GM18498 (cell line): ENCODE measurements at regions not wholly inside any gene's neighbourhood (a gene's known extent, or its start where the extent isn't known, plus 50 kb on each side); places are given as distances from the start of the nearest gene placed in this dataset.

Source experiments
- ATAC-seq: cut with Tn5 transposase; IDR thresholded peaks from one replicate; pipeline ENCODE4 v1.9.1; 2021; ENCODE audit warnings: mild to moderate bottlenecking, moderate library complexity; ENCODE audit not compliant: unreplicated experiment

- ATAC-seq, result no peak
These were observed 133.7 kb upstream of the CTTNBP2NL start for GRCh38 chr1:112262316-112262715.

DNA sequence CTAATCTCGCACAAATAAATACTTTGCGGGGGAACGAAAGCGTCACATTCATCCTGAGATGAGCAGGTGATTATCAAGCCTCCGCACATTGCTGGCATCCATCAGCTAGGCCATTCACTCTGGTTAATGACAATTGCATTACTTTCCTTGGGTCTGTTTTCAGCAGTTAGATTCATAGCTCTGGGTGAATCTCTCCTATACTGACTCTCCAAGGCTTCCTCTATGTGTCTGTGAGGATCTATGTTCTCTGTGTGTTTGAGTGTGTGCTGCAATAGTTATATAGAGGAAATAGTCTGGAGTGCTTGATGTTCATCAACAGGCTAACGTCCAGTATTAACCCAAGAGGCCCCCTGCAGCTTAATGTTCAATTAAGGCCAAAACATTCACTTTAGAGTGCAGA, 133.0 kb upstream of the CTTNBP2NL start:
- no peak for ATAC-seq

- ATAC-seq, result no peak
These were observed 132.6 kb upstream of the CTTNBP2NL start for GRCh38 chr1:112263453-112263852.

DNA sequence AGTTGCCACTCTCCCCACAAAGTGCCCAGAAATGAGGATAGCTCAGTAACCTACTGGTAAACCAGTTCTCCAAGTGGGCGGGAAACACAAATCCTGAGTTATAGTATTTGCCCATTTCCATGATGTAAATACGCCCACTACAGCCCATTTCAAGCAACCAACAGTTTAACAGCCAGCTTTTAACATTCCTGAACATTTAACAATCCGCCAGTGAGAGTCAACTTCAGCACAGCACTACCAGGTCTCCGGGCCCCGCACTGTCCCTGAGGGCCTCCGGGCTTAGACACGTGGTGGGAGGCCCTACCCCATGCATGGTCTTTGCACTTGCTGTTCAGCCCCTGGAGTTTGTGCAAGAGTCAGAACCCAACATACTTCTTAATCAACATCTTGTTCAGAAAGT, 132.0 kb upstream of the CTTNBP2NL start:
- ATAC-seq, result no peak

DNA sequence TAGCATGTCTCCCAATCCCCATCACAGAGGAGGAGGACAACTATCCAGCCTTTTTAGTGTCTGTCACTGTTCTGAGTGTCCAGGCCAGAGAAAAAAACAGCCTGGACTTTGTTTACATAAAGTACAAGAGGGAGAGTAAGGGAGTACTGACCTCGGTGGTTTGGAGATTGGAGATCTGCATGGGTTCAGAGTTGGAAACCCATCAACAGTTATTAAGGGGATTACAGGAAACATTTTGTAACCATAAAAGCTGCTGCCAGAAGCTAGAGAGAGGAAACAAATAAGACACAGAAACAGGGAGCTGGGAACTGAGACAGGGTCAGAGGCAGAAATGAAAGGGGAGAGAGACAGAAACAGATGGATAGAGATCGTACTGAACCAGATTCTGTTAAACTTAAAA, 131.5 kb upstream of the CTTNBP2NL start:
- ATAC-seq, result no peak

DNA sequence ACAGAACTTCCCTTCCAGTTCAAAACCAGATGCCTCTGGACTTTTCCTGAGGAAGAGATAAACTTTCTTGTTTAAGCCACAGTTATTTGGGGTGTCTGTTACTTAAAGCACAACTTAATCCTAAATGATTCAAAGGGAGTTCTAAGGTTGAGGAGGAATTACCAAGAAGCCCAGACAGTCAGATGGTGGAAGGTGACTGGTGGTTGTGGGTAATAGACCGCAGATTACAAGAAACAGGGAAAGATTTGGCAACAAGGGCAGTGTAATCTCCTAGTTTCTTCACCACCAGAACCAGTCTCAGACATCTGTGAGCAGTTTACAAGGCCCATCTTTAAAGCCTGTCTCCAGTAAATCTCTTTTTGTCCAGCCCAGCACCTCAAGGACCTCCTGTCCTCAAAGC, 130.1 kb upstream of the CTTNBP2NL start:
- ATAC-seq, result no peak

DNA sequence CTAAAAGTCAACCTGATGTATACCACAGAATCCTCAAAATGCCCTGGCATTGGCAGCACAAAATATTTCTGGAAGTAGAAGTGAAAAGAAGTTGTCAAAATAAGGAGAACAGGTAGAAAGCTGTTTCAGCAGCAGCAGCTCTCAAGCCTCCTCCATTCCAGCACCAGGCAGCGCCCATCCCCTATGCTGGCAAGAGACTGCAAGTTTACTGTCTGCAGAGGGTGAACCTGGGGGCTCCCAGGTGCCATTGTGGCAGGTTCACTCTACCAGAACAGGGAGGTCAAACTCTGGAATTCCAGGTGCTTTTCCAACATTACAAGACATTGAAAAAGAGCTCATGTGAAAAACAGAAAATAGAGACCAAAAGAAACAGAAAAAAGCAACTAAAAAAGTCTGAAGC, 128.8 kb upstream of the CTTNBP2NL start:
- ATAC-seq, result no peak

DNA sequence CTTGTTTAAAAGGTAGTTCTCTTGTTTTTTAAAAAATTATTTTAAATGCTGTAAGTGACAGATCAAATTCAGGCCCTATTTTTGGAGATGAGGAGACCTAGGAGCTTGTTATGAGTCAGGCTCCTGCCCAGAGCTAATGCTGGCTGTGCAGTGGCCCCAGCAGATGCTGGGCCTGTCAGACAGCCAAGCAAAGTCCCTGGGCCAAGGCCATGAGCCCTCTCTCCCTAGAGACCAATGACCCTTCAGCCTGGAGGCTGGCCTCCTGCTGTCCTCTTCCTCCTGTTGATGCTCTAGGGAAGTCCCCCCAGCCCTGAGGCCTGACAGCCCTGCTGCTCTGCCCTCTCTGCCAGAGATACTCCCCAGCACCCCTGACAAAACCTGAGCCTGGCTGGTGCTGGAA, 128.1 kb upstream of the CTTNBP2NL start:
- ATAC-seq, result no peak

DNA sequence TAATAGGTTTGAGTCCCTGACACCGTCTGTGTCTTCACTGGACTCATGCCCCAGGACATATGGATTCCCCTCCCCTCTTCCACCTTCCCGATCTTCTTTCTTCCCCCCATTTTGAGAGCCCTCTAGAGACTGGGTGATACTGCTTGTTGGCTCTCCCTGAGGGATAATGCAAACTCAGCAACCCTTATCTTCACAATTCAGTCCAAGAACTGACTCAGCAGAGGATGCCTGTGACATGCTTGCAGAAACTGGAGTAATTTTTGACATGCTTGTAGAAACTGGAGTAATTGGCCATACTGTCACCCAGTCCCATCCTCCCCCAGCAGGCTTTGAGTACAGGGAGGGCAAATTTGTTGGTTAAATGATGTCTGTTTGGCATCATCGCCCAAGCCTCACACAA, 127.6 kb upstream of the CTTNBP2NL start:
- ATAC-seq, result no peak

GRCh38 chr1:112271270-112271669, 124.7 kb upstream of the CTTNBP2NL start:
- no peak for ATAC-seq

- no peak for ATAC-seq
These were observed 123.8 kb upstream of the CTTNBP2NL start for GRCh38 chr1:112272101-112272772.

- ATAC-seq, result no peak
These were observed 111.2 kb upstream of the CTTNBP2NL start for GRCh38 chr1:112284796-112285195.

- no peak for ATAC-seq
These were observed 110.7 kb upstream of the CTTNBP2NL start for GRCh38 chr1:112285316-112285715.

GRCh38 chr1:112285746-112286145, 110.3 kb upstream of the CTTNBP2NL start:
- ATAC-seq, result no peak

DNA sequence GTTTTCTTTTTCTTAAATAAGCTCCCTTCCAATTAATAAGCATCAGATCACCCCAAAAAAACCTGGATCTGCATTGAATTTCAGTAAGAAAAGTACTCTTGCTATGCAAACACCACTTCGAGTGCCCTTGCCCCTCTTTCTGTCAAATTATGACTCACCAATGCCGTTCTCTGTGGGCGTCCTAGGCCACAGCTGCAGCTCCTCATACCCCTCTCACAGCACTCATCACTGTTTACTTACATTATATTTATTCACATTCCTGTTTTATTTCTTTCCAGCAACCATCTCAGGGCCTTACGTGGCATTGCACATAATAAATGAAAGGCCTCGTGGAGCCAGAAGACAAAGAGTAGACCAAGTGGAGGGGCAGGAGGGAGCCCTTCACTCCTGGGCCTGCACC, 99.1 kb upstream of the CTTNBP2NL start:
- ATAC-seq, result no peak

- ATAC-seq, result no peak
These were observed 98.5 kb upstream of the CTTNBP2NL start for GRCh38 chr1:112297536-112297935.

DNA sequence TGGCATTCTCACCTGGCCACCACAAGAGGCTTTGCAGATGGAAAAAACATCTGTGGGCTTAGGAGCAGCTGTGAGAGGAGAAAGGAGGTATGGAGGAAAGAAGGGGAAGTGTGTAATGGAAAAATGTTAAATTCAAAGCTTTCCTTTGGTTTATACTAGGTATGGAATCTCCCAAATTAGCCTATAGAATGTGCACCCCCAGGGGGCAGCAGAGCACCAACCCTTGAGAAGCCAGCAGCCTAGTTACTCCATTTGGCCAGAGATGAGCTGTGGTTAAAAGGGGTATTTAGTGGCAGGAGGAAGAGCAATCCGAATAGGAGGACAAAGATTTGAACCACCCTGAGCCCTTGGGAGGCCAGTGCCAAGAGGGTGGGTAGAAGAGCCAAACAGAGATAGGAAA, 97.5 kb upstream of the CTTNBP2NL start:
- no peak for ATAC-seq

DNA sequence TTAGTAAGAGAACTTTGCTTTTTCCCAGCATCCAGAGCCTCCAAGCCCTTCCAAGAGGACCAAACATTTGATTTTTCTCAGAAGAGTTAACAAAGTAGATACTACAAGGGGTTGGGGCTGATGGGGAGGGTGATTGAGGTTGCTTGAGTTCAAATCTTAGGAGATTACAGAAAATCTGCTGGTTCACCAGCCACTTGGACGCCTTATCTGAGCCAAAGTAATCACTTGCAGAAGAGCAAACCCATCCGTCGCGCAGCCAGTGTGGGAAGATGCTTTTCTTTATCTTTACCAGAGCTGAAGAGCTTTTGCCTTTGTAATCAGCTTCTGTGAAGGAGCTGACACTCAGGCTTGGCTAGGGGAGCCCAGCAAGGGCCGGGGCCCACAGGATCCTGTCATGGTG, 91.9 kb upstream of the CTTNBP2NL start:
- no peak for ATAC-seq

GRCh38 chr1:112304612-112305011, 91.4 kb upstream of the CTTNBP2NL start:
- ATAC-seq, result no peak

DNA sequence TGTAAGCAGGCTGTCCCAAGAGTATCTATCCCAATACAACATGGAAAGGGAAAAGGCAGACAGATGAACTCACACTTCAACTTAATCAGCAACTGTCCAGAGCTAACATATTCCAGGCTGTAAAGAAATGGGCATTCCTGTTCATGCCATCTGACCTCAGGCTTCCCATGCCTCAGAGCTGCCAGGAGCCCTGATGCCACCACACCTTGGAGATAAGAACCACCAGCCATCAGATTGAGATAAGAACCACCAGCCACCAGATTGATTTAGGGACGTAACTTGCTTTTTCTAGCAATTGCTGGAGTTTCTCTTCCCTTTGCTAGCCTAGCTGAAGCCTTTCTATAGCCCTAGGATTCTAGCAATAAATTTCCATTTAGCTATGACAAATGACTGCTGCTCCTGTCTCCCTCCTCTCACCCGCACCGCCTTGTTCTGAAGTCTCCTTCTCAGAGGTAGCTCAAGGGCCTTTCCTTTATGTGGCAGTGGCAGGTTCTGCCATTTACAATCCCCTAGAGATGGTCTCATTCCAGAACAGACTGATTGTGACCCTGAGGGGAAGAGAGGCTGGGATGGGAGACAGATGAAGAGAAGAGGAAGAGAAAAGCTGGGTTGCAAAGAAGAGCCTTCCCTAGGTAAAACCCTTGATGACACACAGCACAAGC, 88.0 kb upstream of the CTTNBP2NL start:
- ATAC-seq, result no peak

GRCh38 chr1:112308716-112309115, 87.3 kb upstream of the CTTNBP2NL start:
- ATAC-seq, result no peak

GRCh38 chr1:112309499-112309898, 86.5 kb upstream of the CTTNBP2NL start:
- no peak for ATAC-seq

GRCh38 chr1:112312315-112312714, 83.7 kb upstream of the CTTNBP2NL start:
- no peak for ATAC-seq
